Heart left ventricle (tissue), 16 donors: ENCODE measurements at regions not wholly inside any gene's neighbourhood (a gene's known extent, or its start where the extent isn't known, plus 50 kb on each side); places are given as distances from the start of the nearest gene placed in this dataset.

Source experiments
- ATAC-seq, 4 donors: fragments of 200-7000 bp; cut with Tn5 transposase; one replicate each; pipeline ENCODE4 v1.9.1; 2020 to 2022; ENCODE audit warnings: moderate library complexity in 4 of 4, mild to moderate bottlenecking in 3 of 4, moderate number of reproducible peaks in 1 of 4
- DNase-seq, 5 donors: peaks; one replicate each; pipeline ENCODE4 v3.0.0-alpha.2; 2020
- H3K27ac ChIP-seq, 12 donors: fragments of 200-600 bp; sonication (generic) in 4 of 12; one replicate each; pipeline versions ENCODE4 v1.5.0 to v1.8.0; 2016 to 2022; ENCODE audit warnings: mild to moderate bottlenecking in 2 of 12
- H3K27me3 ChIP-seq, 9 donors: fragments of 200-600 bp; sonication (generic) in 2 of 9; one replicate each; pipeline versions ENCODE4 v1.5.1 to v1.8.0; 2016 to 2022; ENCODE audit warnings: mild to moderate bottlenecking in 3 of 9
- H3K36me3 ChIP-seq, 9 donors: fragments of 200-600 bp; sonication (generic) in 2 of 9; one replicate each; pipeline versions ENCODE4 v1.5.0 to v1.8.0; 2018 to 2022; ENCODE audit warnings: mild to moderate bottlenecking in 2 of 9
- H3K4me1 ChIP-seq, 12 donors: fragments of 200-600 bp; sonication (generic) in 4 of 12; one replicate each; pipeline versions ENCODE4 v1.5.0 to v1.8.0; 2016 to 2022; ENCODE audit warnings: mild to moderate bottlenecking in 3 of 12
- H3K4me3 ChIP-seq, 12 donors: fragments of 200-600 bp; sonication (generic) in 4 of 12; one replicate each; pipeline versions ENCODE4 v1.5.0 to v1.8.0; 2017 to 2022; ENCODE audit warnings: mild to moderate bottlenecking in 9 of 12, moderate library complexity in 4 of 12
- H3K9me3 ChIP-seq, 12 donors: fragments of 200-600 bp; sonication (generic) in 4 of 12; one replicate each; pipeline versions ENCODE4 v1.5.0 to v1.8.0; 2016 to 2022; ENCODE audit warnings: mild to moderate bottlenecking in 1 of 12
- CTCF ChIP-seq, 12 donors: fragments of 200-600 bp; sonication (generic) in 4 of 12; IDR thresholded peaks; one replicate each; pipeline versions ENCODE4 v1.5.0 to v1.8.0; 2018 to 2022; ENCODE audit warnings: antibody characterized with exemption in 12 of 12, mild to moderate bottlenecking in 5 of 12
- POLR2A ChIP-seq, 2 donors: fragments of 450-650 bp; IDR thresholded peaks; one replicate each; pipeline ENCODE4 v1.6.1; 2017; ENCODE audit warnings: antibody characterized with exemption in 2 of 2, mild to moderate bottlenecking in 2 of 2, moderate library complexity in 2 of 2
- WGBS, 4 donors: extraction: QIAGEN DNeasy Blood & Tissue Kit in 2 of 4; methylation state at CpG; one replicate each; pipeline versions ENCODE4 v1.1.5 to v1.1.7; 2013 to 2018; 5-methylcytosine and 5-hydroxymethylcytosine counted together
- intact Hi-C, 10 donors: fragments of 100-400 bp; cut with DNase I; formaldehyde crosslinking; loops; one replicate each; pipeline versions ENCODE4 v1.11.1 to v1.14.2; 2022
- donor health status: ischemic (EF 13 %, LVEDD 7.1; RV severe dilation, severe dysfunction).
- donor health status: healthy with polysubstance abuse.
- donor health status: DM: no; HTN: yes; CAD: no.
- donor health status: DM: no; HTN: no; CAD: no.
- donor health status: ischemic (EF 25% LVEDD 6.9; RV normal size, moderate dysfunction).
- donor health status: ischemic (EF 25% LVEDD 5.7; RV mildly dilated, moderate dysfunction).
- donor health status: healthy.
- donor health status: DM: yes; HTN: yes; CAD: no.
- donor health status: ischemic (EF 35%, LVEDD 5.7; RV mildly dilated, moderate dysfunction).
- donor health status: nonischemic (EF 11% LVEDD 7.7; RV severe dilation, severe dysfunction).
- donor health status: DM: yes; HTN: yes; CAD: no.
- donor health status: PGD.
- donor health status: ischemic (EF 29% LVEDD 5.4; RV normal size, mild dysfunction).
- donor health status: nonischemic (EF 23%, LVEDD 6.1; RV moderate dilation, normal function).

- H3K4me1 ChIP-seq: peaks cover 0 to 5% (median 0%) of the 10 kb centered on the region in 12 donors
These were observed 204.1 kb downstream of the DEPDC1B start for GRCh38 chr5:60495644-60496520.

GRCh38 chr5:60494635-60495034, 205.3 kb downstream of the DEPDC1B start:
- Histone ChIP-seq H3K36me3 (no peaks in the 10 kb centered on the region), H3K9me3 (no peaks in the 10 kb centered on the region), H3K27me3 (no peaks in the 10 kb centered on the region), H3K4me1 (peaks cover 0 to 5% (median 0%) of the 10 kb centered on the region in 12 donors), H3K27ac (no peak overlapping the region), H3K4me3 (no peak overlapping the region)
- ATAC-seq (no peak), DNase-seq (no peak)
- TF ChIP-seq POLR2A (IDR thresholded peaks at IDR 0.05) (no peak), CTCF (IDR thresholded peaks at IDR 0.05) (no peak)
- intact Hi-C loops: no loop called here

More at GRCh38 chr5:60495644-60496520, 204.1 kb downstream of the DEPDC1B start:
- H3K9me3 ChIP-seq: no peaks in the 10 kb centered on the region
- ATAC-seq (no peak), DNase-seq (no peak)
- H3K4me3 ChIP-seq: no peak overlapping the region
- H3K27me3 ChIP-seq: no peaks in the 10 kb centered on the region
- intact Hi-C loops: no loop called here
- TF ChIP-seq POLR2A (IDR thresholded peaks at IDR 0.05) (no peak), CTCF (IDR thresholded peaks at IDR 0.05) (no peak)
- peak overlapping the region in 1 of 12 donors; percentile 5 for H3K27ac ChIP-seq
- H3K36me3 ChIP-seq: no peaks in the 10 kb centered on the region
- 72 to 84% (median 78%) methylated on average over 7 of the region's 7 CpGs for WGBS, 4 donors

GRCh38 chr5:60494144-60494543, 205.8 kb downstream of the DEPDC1B start:
- H3K9me3 ChIP-seq: no peaks in the 10 kb centered on the region
- peaks cover 0 to 5% (median 0%) of the 10 kb centered on the region in 12 donors for H3K4me1 ChIP-seq
- H3K27me3 ChIP-seq: no peaks in the 10 kb centered on the region
- ATAC-seq (no peak), DNase-seq (no peak)
- intact Hi-C loops: no loop called here
- no peaks in the 10 kb centered on the region for H3K36me3 ChIP-seq
- H3K27ac ChIP-seq: no peak overlapping the region
- no peak overlapping the region for H3K4me3 ChIP-seq
- WGBS, 4 donors: 79 to 85% (median 81%) methylated on average over 3 of the region's 3 CpGs
- no peak for TF ChIP-seq CTCF (IDR thresholded peaks at IDR 0.05)
- TF ChIP-seq POLR2A (IDR thresholded peaks at IDR 0.05): no peak

GRCh38 chr5:60493372-60493771, 206.6 kb downstream of the DEPDC1B start:
- WGBS, 4 donors: 93 to 95% (median 94%) methylated on average over 2 of the region's 2 CpGs
- intact Hi-C loops: no loop called here

More at GRCh38 chr5:60493372-60493771, 206.6 kb downstream of the DEPDC1B start:
- H3K27me3 ChIP-seq: no peaks in the 10 kb centered on the region
- H3K9me3 ChIP-seq: no peaks in the 10 kb centered on the region
- TF ChIP-seq CTCF (IDR thresholded peaks at IDR 0.05) (no peak), POLR2A (IDR thresholded peaks at IDR 0.05) (no peak)
- ATAC-seq (no peak), DNase-seq (no peak)
- no peak overlapping the region for H3K4me3 ChIP-seq
- H3K27ac ChIP-seq: no peak overlapping the region
- peaks cover 0 to 5% (median 0%) of the 10 kb centered on the region in 12 donors for H3K4me1 ChIP-seq
- H3K36me3 ChIP-seq: no peaks in the 10 kb centered on the region
